GM12873 (cell line): ENCODE measurements at regions not wholly inside any gene's neighbourhood (a gene's known extent, or its start where the extent isn't known, plus 50 kb on each side); places are given as distances from the start of the nearest gene placed in this dataset.

Experiments used
- CTCF ChIP-seq: IDR thresholded peaks from 2 replicates; pipeline ENCODE4 v1.5.1; 2012; ENCODE audit warnings: low read depth, mild to moderate bottlenecking, moderate library complexity, low read length, control low read depth; ENCODE audit not compliant: insufficient read depth; ENCODE audit errors: missing control alignments

DNA sequence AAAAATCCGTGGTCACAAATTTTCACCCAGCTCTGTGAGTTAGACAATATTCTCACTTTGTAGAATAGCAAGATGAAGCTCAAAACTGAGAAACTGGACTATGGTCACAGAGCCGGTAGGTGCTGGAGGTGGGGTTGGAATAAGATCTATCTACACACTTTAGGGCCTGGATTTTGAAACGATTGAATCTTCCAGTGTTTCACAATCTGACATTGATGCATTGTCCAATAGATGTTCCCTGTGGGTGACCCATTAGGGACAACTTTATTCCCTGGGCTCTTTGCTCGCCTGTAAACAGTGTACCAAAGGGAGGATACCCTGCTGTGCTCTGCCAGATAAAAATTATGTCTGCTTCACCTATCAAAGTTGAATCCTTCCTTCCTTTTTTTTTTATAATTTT, 145.4 kb upstream of the MPDZ start:
- TF ChIP-seq CTCF = no peak

GRCh38 chr9:13424204-13424603, 144.7 kb upstream of the MPDZ start:
- TF ChIP-seq CTCF = no peak

DNA sequence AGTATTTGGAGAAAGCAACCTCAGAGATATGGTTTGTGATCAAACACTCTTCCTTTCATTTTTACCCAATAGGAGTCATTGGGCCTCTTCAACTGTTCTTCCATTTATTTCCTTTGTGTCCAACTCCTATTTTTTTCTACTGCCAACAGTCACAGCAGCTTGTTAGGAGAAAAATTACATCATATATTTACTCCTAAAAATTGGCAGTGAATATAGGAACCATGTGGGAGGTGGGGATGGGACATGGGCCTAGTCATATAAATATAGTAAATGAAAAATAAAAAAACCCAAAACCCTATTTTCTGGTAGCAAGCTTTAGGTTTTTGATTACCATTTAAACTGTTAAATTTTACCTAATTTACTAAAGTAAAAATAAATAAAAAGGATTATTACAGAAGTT, 134.9 kb upstream of the MPDZ start:
- no peak for TF ChIP-seq CTCF

GRCh38 chr9:13412331-13412730, 132.8 kb upstream of the MPDZ start:
- TF ChIP-seq CTCF = no peak

DNA sequence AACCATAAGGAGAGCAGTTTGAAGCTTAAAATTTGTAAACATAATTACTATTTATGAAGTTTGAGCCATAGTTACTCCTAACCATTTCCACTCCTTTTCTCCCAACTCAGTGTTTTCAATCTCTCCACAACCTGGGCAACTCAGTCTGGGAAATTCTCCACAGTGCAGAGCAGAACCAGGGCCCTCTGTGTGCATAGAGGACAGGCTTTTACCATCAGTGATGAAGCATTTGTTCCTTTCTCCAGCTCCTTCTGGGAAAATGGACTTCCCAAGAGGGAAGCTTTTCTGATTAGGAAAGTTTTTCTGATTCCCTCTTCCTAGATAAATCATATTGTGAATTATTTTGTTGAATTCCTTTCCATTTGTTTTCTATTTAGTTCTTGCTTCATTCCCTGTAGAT, 132.3 kb upstream of the MPDZ start:
- no peak for TF ChIP-seq CTCF

DNA sequence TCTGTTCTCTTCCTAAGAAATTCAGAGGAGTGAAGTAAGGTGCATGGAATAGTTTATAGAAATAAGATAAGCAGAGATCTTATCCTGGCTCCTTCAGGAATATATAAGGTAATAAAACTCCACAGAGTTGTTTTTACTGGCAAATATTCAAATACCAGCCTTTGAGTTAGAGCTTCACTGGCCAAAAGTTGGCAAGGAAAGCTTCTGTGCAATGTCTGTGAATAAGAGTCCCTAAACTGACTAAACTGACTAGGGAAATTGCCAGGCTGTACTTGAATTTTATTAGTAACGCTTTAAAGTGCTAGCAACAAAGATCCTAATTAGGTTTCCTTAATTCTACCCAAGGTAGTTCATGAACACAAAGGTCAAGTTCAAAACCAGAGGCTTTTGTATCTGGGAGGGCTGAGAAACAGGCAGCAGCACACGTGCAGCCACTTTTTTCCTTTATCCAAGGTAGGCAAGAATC, 131.1 kb upstream of the MPDZ start:
- no peak for TF ChIP-seq CTCF

DNA sequence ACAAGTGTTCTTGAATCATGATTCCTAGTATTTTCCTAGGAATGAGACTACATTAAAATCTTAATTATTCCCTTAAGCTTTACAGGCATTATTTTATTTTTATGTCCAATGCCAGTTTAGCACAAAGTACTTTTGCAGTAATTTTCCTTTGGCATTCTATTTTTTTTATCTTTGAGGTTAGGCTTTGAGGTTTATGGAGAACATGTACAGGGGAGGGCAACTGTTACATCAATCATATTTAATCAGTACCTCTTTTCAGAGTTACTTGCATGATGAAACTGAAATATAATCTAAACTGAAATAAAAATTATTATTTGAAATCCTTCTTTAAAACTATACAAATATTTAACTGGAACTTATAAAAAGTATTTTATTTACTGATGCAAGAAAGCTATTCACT, 118.2 kb upstream of the MPDZ start:
- TF ChIP-seq CTCF = no peak
